Activated CD4-positive, CD25-positive, alpha-beta regulatory T cell treated with anti-CD3 and anti-CD28 coated beads, Interleukin-2, amount 50 U/mL, for 24 hours (primary cell): ENCODE measurements at regions not wholly inside any gene's neighbourhood (a gene's known extent, or its start where the extent isn't known, plus 50 kb on each side); places are given as distances from the start of the nearest gene placed in this dataset.
A peak's percentile ranks its signal among the peaks of the same experiment; 100 is the strongest.

ENCODE experiments used
- ATAC-seq, 2 donors: fragments of 150-1000 bp; cut with Tn5 transposase; one replicate each; pipeline ENCODE4 v1.10.0; 2021; ENCODE audit warnings: mild to moderate bottlenecking in 1 of 2, moderate library complexity in 1 of 2

- ATAC-seq, result no peak
Measured at GRCh38 chr5:60333005-60333571, 366.9 kb downstream of the DEPDC1B start.

GRCh38 chr5:60332244-60333004 lies 367.5 kb downstream of the DEPDC1B start:
- peak in 1 of 2 donors; percentile 49 for ATAC-seq

GRCh38 chr5:60330236-60330635 lies 369.7 kb downstream of the DEPDC1B start:
- no peak for ATAC-seq

- ATAC-seq, result no peak
Measured at GRCh38 chr5:60325870-60326269, 374.1 kb downstream of the DEPDC1B start.

GRCh38 chr5:60323596-60323995 lies 376.4 kb downstream of the DEPDC1B start:
- no peak for ATAC-seq

GRCh38 chr5:60312098-60312497 lies 387.9 kb downstream of the DEPDC1B start:
- no peak for ATAC-seq

- no peak for ATAC-seq
Measured at GRCh38 chr5:60299944-60300343, 400.0 kb downstream of the DEPDC1B start.

- ATAC-seq, result no peak
Measured at GRCh38 chr5:60297658-60298057, 402.3 kb downstream of the DEPDC1B start.

GRCh38 chr5:60295423-60295822 lies 401.9 kb upstream of the PDE4D start:
- no peak for ATAC-seq

- no peak for ATAC-seq
Measured at GRCh38 chr5:60293518-60293917, 400.0 kb upstream of the PDE4D start.

- ATAC-seq, result no peak
Measured at GRCh38 chr5:60287174-60287771, 393.7 kb upstream of the PDE4D start.

- ATAC-seq, result no peak
Measured at GRCh38 chr5:60285910-60286309, 392.4 kb upstream of the PDE4D start.

- no peak for ATAC-seq
Measured at GRCh38 chr5:60280943-60281342, 387.4 kb upstream of the PDE4D start.

GRCh38 chr5:60277941-60278340 lies 384.4 kb upstream of the PDE4D start:
- no peak for ATAC-seq

- ATAC-seq, result no peak
Measured at GRCh38 chr5:60274747-60275146, 381.2 kb upstream of the PDE4D start.

- ATAC-seq, result no peak
Measured at GRCh38 chr5:60271517-60271916, 378.0 kb upstream of the PDE4D start.

GRCh38 chr5:60267907-60268306 lies 374.4 kb upstream of the PDE4D start:
- no peak for ATAC-seq

- ATAC-seq, result no peak
Measured at GRCh38 chr5:60263346-60263745, 369.8 kb upstream of the PDE4D start.

GRCh38 chr5:60262576-60263295 lies 369.2 kb upstream of the PDE4D start:
- no peak for ATAC-seq

GRCh38 chr5:60261732-60262131 lies 368.2 kb upstream of the PDE4D start:
- no peak for ATAC-seq

- ATAC-seq, result no peak
Measured at GRCh38 chr5:60260658-60261057, 367.1 kb upstream of the PDE4D start.

- no peak for ATAC-seq
Measured at GRCh38 chr5:60259730-60260129, 366.2 kb upstream of the PDE4D start.

GRCh38 chr5:60257596-60258271 lies 364.2 kb upstream of the PDE4D start:
- no peak for ATAC-seq
